GM12878 (cell line): ENCODE measurements at regions not wholly inside any gene's neighbourhood (a gene's known extent, or its start where the extent isn't known, plus 50 kb on each side); places are given as distances from the start of the nearest gene placed in this dataset.
A peak's percentile ranks its signal among the peaks of the same experiment; 100 is the strongest.

Experiments used
- ATAC-seq: fragments of 200-7000 bp; cut with Tn5 transposase; 3 replicates; pipeline ENCODE4 v1.9.1; 2020; ENCODE audit warnings: mild to moderate bottlenecking, moderate library complexity
- BruUV-seq: library from RNA; stranded (reverse); fragments of 400-500 nt; replicated peaks from 2 replicates; lab custom pipeline; 2021; lab: Mats Ljungman, UMichigan
- CTCF ChIA-PET: fragments of 300-600 bp; sonication (Branson Sonifier 250); formaldehyde crosslinking; extraction: SDS; loops from one replicate; lab custom pipeline; 2021; ENCODE audit warnings: inconsistent platforms; lab: Yijun Ruan, JAX
- POLR2A ChIA-PET: fragments of 350-600 bp; formaldehyde crosslinking; extraction: SDS; loops from one replicate; lab custom pipeline; 2021; ENCODE audit warnings: inconsistent platforms; lab: Charles Lee
- RAD21 ChIA-PET: fragments of 300-600 bp; sonication (Branson Sonifier 250); formaldehyde crosslinking; loops from one replicate; lab custom pipeline; 2023; ENCODE audit warnings: antibody characterized with exemption; ENCODE audit not compliant: unreplicated experiment; lab: Charles Lee
- SMC1A ChIA-PET: fragments of 300-600 bp; sonication (Branson Sonifier 250); formaldehyde crosslinking; loops from one replicate; lab custom pipeline; 2023; ENCODE audit not compliant: unreplicated experiment, uncharacterized antibody; lab: Charles Lee
- DNase-seq: peaks from one replicate; pipeline ENCODE4 v3.0.0-alpha.2; 2011; ENCODE audit warnings: low read depth, low spot score
- FAIRE-seq: peaks from 3 replicates; lab custom pipeline; 2011; peaks lifted over from hg19 to GRCh38; lab: Jason Lieb, UNC
- H2AFZ ChIP-seq: 2 replicates; pipeline ENCODE4 v1.6.0; 2011; ENCODE audit warnings: low read depth, low read length, control low read depth; ENCODE audit not compliant: control insufficient read depth
- H3K27ac ChIP-seq: 2 replicates; pipeline ENCODE4 v1.5.1; 2011; ENCODE audit warnings: control low read depth; ENCODE audit not compliant: control insufficient read depth, insufficient read depth
- H3K27me3 ChIP-seq, 2 experiments: replicated peaks in 1 of 2; 2 replicates each; pipeline versions ENCODE4 v1.6.0 to v1.6.1; 2011; ENCODE audit warnings: low read length in 1 of 2; ENCODE audit not compliant: control insufficient read depth in 2 of 2, insufficient read depth in 2 of 2
- H3K36me3 ChIP-seq, 2 experiments: 2 replicates each; pipeline ENCODE4 v1.5.1; 2011; ENCODE audit warnings: low read length in 1 of 2; ENCODE audit not compliant: control insufficient read depth in 2 of 2, insufficient read depth in 2 of 2
- H3K4me1 ChIP-seq: 2 replicates; pipeline ENCODE4 v1.6.1; 2011; ENCODE audit warnings: mild to moderate bottlenecking, low read length, moderate library complexity, mixed read lengths; ENCODE audit not compliant: control insufficient read depth, insufficient read depth
- H3K4me2 ChIP-seq: 2 replicates; pipeline ENCODE4 v1.6.0; 2011; ENCODE audit warnings: control low read depth; ENCODE audit not compliant: control insufficient read depth, insufficient read depth
- H3K4me3 ChIP-seq: fragments of 200-600 bp; sonication (generic); 2 replicates; pipeline ENCODE4 v1.5.1; 2016
- H3K79me2 ChIP-seq: 2 replicates; pipeline ENCODE4 v1.6.0; 2011; ENCODE audit warnings: low read length; ENCODE audit not compliant: control insufficient read depth, insufficient read depth
- H3K9ac ChIP-seq: 2 replicates; pipeline ENCODE4 v1.8.0; 2011; ENCODE audit warnings: low read length, control low read depth, mixed read lengths; ENCODE audit not compliant: control insufficient read depth, insufficient read depth
- H3K9me3 ChIP-seq: replicated peaks from 3 replicates; pipeline ENCODE4 v1.5.1; 2011; ENCODE audit warnings: mild to moderate bottlenecking, low read length; ENCODE audit not compliant: control insufficient read depth, insufficient read depth
- H4K20me1 ChIP-seq: 2 replicates; pipeline ENCODE4 v1.6.0; 2011; ENCODE audit not compliant: control insufficient read depth, insufficient read depth
- BHLHE40 ChIP-seq, 2 experiments: fragments of 450-650 bp in 1 of 2; IDR thresholded peaks; 2 replicates each; pipeline ENCODE4 v1.6.1; 2011 to 2017; ENCODE audit warnings: low read depth in 2 of 2, borderline replicate concordance in 1 of 2, improper control_type of control experiment in 1 of 2, low read length in 1 of 2, mild to moderate bottlenecking in 1 of 2
- BMI1 ChIP-seq: fragments of 450-650 bp; IDR thresholded peaks from 2 replicates; pipeline ENCODE4 v1.6.1; 2016; ENCODE audit warnings: mild to moderate bottlenecking, moderate library complexity, borderline replicate concordance
- MYC ChIP-seq: IDR thresholded peaks from 2 replicates; pipeline ENCODE4 v1.6.1; 2011; ENCODE audit warnings: mild to moderate bottlenecking, low read length, moderate library complexity, inconsistent platforms; ENCODE audit not compliant: insufficient read depth, insufficient replicate concordance, insufficient read length, severe bottlenecking
- NFYB ChIP-seq: IDR thresholded peaks from 2 replicates; pipeline ENCODE4 v1.6.1; 2011; ENCODE audit warnings: low read depth, mild to moderate bottlenecking, low read length, improper control_type of control experiment, moderate library complexity; ENCODE audit not compliant: insufficient read depth
- SMC3 ChIP-seq: IDR thresholded peaks from 2 replicates; pipeline ENCODE4 v1.6.1; 2011; ENCODE audit warnings: low read length, improper control_type of control experiment, borderline replicate concordance
- ZNF207 ChIP-seq: fragments of 450-650 bp; IDR thresholded peaks from 2 replicates; pipeline ENCODE4 v1.6.1; 2014; ENCODE audit warnings: antibody characterized with exemption, mild to moderate bottlenecking, borderline replicate concordance
- ZNF274 ChIP-seq: IDR thresholded peaks from one replicate; pipeline ENCODE4 v1.8.0; 2011; ENCODE audit not compliant: insufficient read length, insufficient read depth
- WGBS: methylation state at CpG from one replicate; pipeline ENCODE4 v1.1.6; 2016; ENCODE audit warnings: low lambda C conversion rate; ENCODE audit not compliant: insufficient replicate concordance, insufficient coverage; ENCODE audit errors: missing lambda C conversion rate; 5-methylcytosine and 5-hydroxymethylcytosine counted together
- in situ Hi-C: fragments of 300-500 bp; cut with MboI; formaldehyde crosslinking; loops from 9 replicates; pipeline ENCODE4 v1.14.3; 2018; ENCODE audit warnings: mixed read lengths
- intact Hi-C: fragments of 100-400 bp; cut with micrococcal nuclease; formaldehyde crosslinking; loops from one replicate; pipeline ENCODE4 v1.14.2; 2022; ENCODE audit not compliant: unreplicated experiment

DNA sequence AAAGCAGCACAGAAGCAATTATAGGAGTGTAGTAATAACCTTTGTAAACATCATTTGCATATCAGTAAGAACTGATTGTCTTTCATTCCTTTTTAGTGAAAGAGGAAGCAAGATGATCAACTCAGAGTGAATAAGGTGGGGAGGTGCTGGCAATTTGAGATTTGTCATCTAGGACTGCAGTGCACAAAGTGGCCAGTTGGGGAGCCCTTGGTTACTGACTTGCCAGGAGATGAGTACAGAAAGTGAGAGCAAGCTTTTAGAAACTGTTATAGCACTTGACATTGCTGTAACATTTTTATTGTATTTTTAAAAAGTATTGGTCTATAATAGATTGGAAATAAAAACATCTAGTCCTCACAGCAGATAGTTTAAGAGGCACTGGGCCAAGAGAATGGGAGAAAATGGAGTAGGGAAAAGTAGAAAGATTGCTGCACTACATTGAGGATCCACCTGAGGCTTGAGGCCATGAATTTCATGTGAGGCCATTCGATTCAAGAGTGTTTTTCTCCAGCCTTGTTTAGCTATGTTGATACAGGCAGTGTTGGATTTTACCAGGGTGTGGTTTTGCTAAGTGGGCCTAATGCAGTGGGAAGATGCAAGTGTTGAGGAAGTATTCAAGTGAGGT lies 98.2 kb downstream of the SNAPC1 start (continued):
- peak; percentile 65; the same call in 1 of the 2 replicates for TF ChIP-seq SMC3
- no peak for TF ChIP-seq MYC
- no peak for TF ChIP-seq NFYB
- TF ChIP-seq BHLHE40 (IDR thresholded peaks at IDR 0.05; ENCODE audit: borderline replicate concordance in 1 of 2, low read depth in 2 of 2, low read length in 1 of 2): 0 out of 4 replicates have a peak, but pooled peaks of 1 of the 2 experiments have one; percentile 9
- no peak for TF ChIP-seq BMI1

DNA sequence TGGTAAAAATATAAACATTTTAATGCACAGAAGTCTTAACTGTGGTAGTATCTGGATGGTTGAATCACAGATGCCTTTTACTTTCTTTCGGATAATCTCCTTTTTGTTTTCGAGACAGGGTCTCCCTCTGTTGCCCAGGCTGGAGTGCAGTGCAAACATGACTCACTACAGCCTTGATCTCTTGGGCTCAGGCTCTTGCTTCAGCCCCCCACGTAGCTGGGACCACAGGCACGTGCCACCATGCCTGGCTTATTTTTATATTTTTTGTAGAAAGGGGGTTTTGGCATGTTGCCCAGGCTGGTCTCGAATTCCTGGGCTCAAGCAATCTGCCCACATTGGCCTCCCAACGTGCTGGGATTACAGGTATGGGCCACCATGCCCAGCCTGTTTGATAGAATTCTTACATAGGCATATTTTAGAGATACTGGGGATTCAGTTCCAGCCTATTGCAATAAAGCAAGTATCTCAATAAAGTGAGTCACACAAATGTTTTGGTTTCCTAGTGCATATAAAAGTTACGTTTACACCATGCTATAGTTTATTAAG lies 99.2 kb downstream of the SNAPC1 start:
- Histone ChIP-seq H3K4me1 (no peaks in the 10 kb centered on the region), H3K27ac (no peak overlapping the region), H3K4me2 (no peak overlapping the region), H3K9ac (no peak overlapping the region), H3K4me3 (no peak overlapping the region)
- ChIA-PET SMC1A (interaction anchor here (0.5 to 3.4 kb wide), 9 partner anchors 12 to 264 kb away, joined by 3 to 38 read pairs (median 6); no protein-coding TSS in a partner anchor), POLR2A (no interaction called here)
- in situ Hi-C loops: no loop called here
- FAIRE-seq: no peak
- intact Hi-C loops: loop anchor here (2.0 kb wide), 2 partner anchors 33 to 59 kb away; no protein-coding TSS in a partner anchor
- no peak for TF ChIP-seq ZNF274
- TF ChIP-seq ZNF207: no peak
- TF ChIP-seq, all 136 proteins: peak for 0
- H4K20me1 ChIP-seq: no peaks in the 10 kb centered on the region
- no peaks in the 10 kb centered on the region for H3K27me3 ChIP-seq
- H2AFZ ChIP-seq: no peak overlapping the region
- no TSS peak for BruUV-seq
- H3K9me3 ChIP-seq: no peaks in the 10 kb centered on the region; the same call in 1 of the 3 replicates
- DNase-seq (no peak), ATAC-seq (no peak)
- no peaks in the 10 kb centered on the region for H3K36me3 ChIP-seq
- ChIA-PET CTCF (interaction anchor here (0.7 to 4.9 kb wide), 22 partner anchors 10 to 1238 kb away, joined by 3 to 72 read pairs (median 4); no protein-coding TSS in a partner anchor), RAD21 (interaction anchor here (1.0 to 3.9 kb wide), 4 partner anchors 26 to 265 kb away, joined by 3 to 43 read pairs (median 10); no protein-coding TSS in a partner anchor)
- H3K79me2 ChIP-seq: no peaks in the 10 kb centered on the region
- 32% methylated on average over 7 of the region's 7 CpGs for WGBS
